Sigmoid colon (tissue), 4 donors: ENCODE measurements at regions not wholly inside any gene's neighbourhood (a gene's known extent, or its start where the extent isn't known, plus 50 kb on each side); places are given as distances from the start of the nearest gene placed in this dataset.

ENCODE experiments used
- POLR2A ChIP-seq, 2 donors: fragments of 450-650 bp; IDR thresholded peaks; one replicate each; pipeline ENCODE4 v1.6.1; 2016; ENCODE audit warnings: antibody characterized with exemption in 2 of 2, mild to moderate bottlenecking in 2 of 2, moderate library complexity in 2 of 2
- POLR2AphosphoS5 ChIP-seq, 4 donors: sonication (generic); formaldehyde crosslinking; IDR thresholded peaks; one replicate each; pipeline ENCODE4 v1.6.1; 2017; ENCODE audit warnings: antibody characterized with exemption in 4 of 4
- TF ChIP-seq, protein P1 (sequence below), 4 experiments: fragments of 450-650 bp in 3 of 4; fragments of 200-600 bp in 1 of 4; IDR thresholded peaks; one replicate each; pipeline ENCODE4 v1.5.1; 2016 to 2019; ENCODE audit warnings: antibody characterized with exemption in 4 of 4, mild to moderate bottlenecking in 3 of 4, moderate library complexity in 2 of 4

DNA sequence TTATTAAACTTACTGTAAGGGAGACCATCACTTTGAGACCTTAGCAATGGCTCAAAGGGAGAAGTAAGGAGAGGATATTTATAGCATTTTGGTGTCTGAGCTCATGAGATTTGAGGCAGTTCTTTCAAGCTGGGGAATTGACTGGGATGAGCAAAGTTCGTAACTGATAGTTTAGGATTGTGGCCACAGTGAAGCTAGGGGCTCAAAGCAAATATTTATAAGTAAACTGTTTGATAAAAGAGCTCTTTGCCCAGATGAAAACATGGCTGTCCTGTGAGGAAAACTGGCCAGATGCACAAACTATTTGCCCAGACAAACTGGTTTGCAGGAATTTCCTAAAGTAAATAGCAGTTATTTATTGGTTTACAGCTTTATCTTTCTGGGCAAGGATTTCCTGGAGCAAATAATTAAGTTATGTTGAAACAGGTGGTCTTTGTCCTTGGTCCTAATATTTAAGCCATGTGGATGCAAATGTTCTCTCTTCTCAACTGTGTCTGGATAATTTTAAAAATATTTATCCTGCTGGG, 59.7 kb upstream of the TMTC4 start:
- TF ChIP-seq, protein P1, sequence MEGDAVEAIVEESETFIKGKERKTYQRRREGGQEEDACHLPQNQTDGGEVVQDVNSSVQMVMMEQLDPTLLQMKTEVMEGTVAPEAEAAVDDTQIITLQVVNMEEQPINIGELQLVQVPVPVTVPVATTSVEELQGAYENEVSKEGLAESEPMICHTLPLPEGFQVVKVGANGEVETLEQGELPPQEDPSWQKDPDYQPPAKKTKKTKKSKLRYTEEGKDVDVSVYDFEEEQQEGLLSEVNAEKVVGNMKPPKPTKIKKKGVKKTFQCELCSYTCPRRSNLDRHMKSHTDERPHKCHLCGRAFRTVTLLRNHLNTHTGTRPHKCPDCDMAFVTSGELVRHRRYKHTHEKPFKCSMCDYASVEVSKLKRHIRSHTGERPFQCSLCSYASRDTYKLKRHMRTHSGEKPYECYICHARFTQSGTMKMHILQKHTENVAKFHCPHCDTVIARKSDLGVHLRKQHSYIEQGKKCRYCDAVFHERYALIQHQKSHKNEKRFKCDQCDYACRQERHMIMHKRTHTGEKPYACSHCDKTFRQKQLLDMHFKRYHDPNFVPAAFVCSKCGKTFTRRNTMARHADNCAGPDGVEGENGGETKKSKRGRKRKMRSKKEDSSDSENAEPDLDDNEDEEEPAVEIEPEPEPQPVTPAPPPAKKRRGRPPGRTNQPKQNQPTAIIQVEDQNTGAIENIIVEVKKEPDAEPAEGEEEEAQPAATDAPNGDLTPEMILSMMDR (IDR thresholded peaks at IDR 0.05) = no peak
- TF ChIP-seq POLR2A (IDR thresholded peaks at IDR 0.05) (no peak), POLR2AphosphoS5 (IDR thresholded peaks at IDR 0.05) (no peak)
